H1 (cell line): ENCODE measurements at regions not wholly inside any gene's neighbourhood (a gene's known extent, or its start where the extent isn't known, plus 50 kb on each side); places are given as distances from the start of the nearest gene placed in this dataset.

Source experiments
- ATF3 ChIP-seq: IDR thresholded peaks from 2 replicates; pipeline ENCODE4 v1.6.1; 2011; ENCODE audit warnings: low read depth, mild to moderate bottlenecking, low read length; ENCODE audit not compliant: insufficient read depth
- CHD1 ChIP-seq: IDR thresholded peaks from 2 replicates; pipeline ENCODE4 v1.6.1; 2012; ENCODE audit warnings: low read depth, low read length, improper control_type of control experiment
- CTCF ChIP-seq, 3 experiments: IDR thresholded peaks; 1 replicate in 2 of 3; 2 replicates in 1 of 3; pipeline versions ENCODE4 v1.5.1 to v1.6.1; 2011; ENCODE audit warnings: low read length in 3 of 3, mild to moderate bottlenecking in 3 of 3, inconsistent platforms in 2 of 3, low read depth in 1 of 3, moderate library complexity in 1 of 3; ENCODE audit not compliant: insufficient read depth in 1 of 3; ENCODE audit errors: control extremely low read depth in 1 of 3
- HDAC2 ChIP-seq, 2 experiments: fragments of 300-600 bp in 1 of 2; sonication (generic) in 1 of 2; IDR thresholded peaks; 2 replicates each; pipeline ENCODE4 v1.6.1; 2011 to 2012; ENCODE audit warnings: low read depth in 2 of 2, low read length in 2 of 2, mild to moderate bottlenecking in 2 of 2, moderate library complexity in 2 of 2, borderline replicate concordance in 1 of 2, inconsistent platforms in 1 of 2
- NRF1 ChIP-seq: IDR thresholded peaks from 2 replicates; pipeline ENCODE4 v1.6.1; 2011; ENCODE audit warnings: mild to moderate bottlenecking, low read depth, low read length, improper control_type of control experiment
- POLR2A ChIP-seq, 2 experiments: IDR thresholded peaks; 1 replicate in 1 of 2; 2 replicates in 1 of 2; pipeline ENCODE4 v1.6.1; 2011; ENCODE audit warnings: low read depth in 2 of 2, low read length in 2 of 2, mild to moderate bottlenecking in 2 of 2; ENCODE audit errors: control extremely low read depth in 1 of 2

GRCh38 chr10:130967784-130968183 lies 343.7 kb downstream of the TCERG1L start:
- TF ChIP-seq CTCF (IDR thresholded peaks at IDR 0.05; ENCODE audit: control extremely low read depth in 1 of 3, insufficient read depth in 1 of 3, low read depth in 1 of 3, low read length in 3 of 3): no peak
- no peak for TF ChIP-seq HDAC2 (IDR thresholded peaks at IDR 0.05; ENCODE audit: borderline replicate concordance in 1 of 2, low read depth in 2 of 2, low read length in 2 of 2)
- no peak for TF ChIP-seq NRF1
- TF ChIP-seq CHD1: no peak
- TF ChIP-seq POLR2A (IDR thresholded peaks at IDR 0.05; ENCODE audit: control extremely low read depth in 1 of 2, low read depth in 2 of 2, low read length in 2 of 2): no peak
- no peak for TF ChIP-seq ATF3
